ENCODE measurements at regions not wholly inside any gene's neighbourhood (a gene's known extent, or its start where the extent isn't known, plus 50 kb on each side); places are given as distances from the start of the nearest gene placed in this dataset.

GRCh38 chr10:10490581-10490980, 527.1 kb upstream of the CELF2 start:
- no peak for TF ChIP-seq YY1 (IDR thresholded peaks at IDR 0.05; ENCODE audit: extremely low read depth, insufficient replicate concordance, low read depth, low read length)
- no peak for TF ChIP-seq POLR2A (IDR thresholded peaks at IDR 0.05; ENCODE audit: borderline replicate concordance, extremely low read depth, insufficient read depth, insufficient read length)
- TF ChIP-seq CTCF (IDR thresholded peaks at IDR 0.05 in 2 of 3, conservative IDR thresholded peaks at IDR 0.05 in 1 of 3; ENCODE audit: borderline replicate concordance in 1 of 3, insufficient read depth in 1 of 3, low read depth in 2 of 3, low read length in 2 of 3): no peak
- TF ChIP-seq REST (IDR thresholded peaks at IDR 0.05; ENCODE audit: low read depth): no peak
- no peak for TF ChIP-seq FOSL1 (IDR thresholded peaks at IDR 0.05; ENCODE audit: low read depth)
- no peak for TF ChIP-seq TCF7L2 (IDR thresholded peaks at IDR 0.05; ENCODE audit: borderline replicate concordance, extremely low read depth, insufficient read depth, insufficient read length)
- TF ChIP-seq SIN3A (IDR thresholded peaks at IDR 0.05; ENCODE audit: low read depth): no peak
- no peak for TF ChIP-seq POLR2AphosphoS5 (IDR thresholded peaks at IDR 0.05; ENCODE audit: low read depth, low read length)

All from HCT116 (cell line).